OCI-LY7 (cell line): ENCODE measurements at regions not wholly inside any gene's neighbourhood (a gene's known extent, or its start where the extent isn't known, plus 50 kb on each side); places are given as distances from the start of the nearest gene placed in this dataset.

Source experiments
- EZH2phosphoT487 ChIP-seq: fragments of 200-600 bp; sonication (generic); IDR thresholded peaks from 2 replicates; pipeline ENCODE4 v1.6.1; 2018; ENCODE audit warnings: low read depth, borderline replicate concordance, mild to moderate bottlenecking, mixed run types, antibody characterized with exemption, low read length, moderate library complexity, mixed read lengths
- TF ChIP-seq, protein P1 (sequence below): fragments of 200-600 bp; sonication (generic); conservative IDR thresholded peaks from 2 replicates; pipeline ENCODE4 v1.5.1; 2014; ENCODE audit warnings: mild to moderate bottlenecking, antibody characterized with exemption, low read length, moderate library complexity, mixed read lengths

DNA sequence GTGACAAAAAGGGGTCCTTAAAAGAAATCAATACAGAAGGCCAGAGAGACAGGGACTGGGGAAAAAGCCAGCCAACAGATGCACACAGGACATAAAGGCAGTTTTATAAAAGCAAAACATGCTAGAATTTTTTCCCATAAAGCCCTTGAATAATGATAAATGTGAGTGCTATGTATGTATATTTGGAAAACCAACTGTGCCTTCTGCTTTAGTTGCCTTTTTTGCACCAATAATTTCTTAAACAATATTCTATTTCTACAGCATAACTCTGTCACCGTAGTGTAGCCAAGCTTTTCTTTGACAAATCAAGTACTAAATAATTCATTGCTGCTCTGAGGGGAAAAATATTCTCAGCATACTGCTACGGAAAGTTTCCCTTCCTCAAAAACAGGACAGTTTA is 730.6 kb upstream of the NRSN1 start:
- TF ChIP-seq, protein P1, sequence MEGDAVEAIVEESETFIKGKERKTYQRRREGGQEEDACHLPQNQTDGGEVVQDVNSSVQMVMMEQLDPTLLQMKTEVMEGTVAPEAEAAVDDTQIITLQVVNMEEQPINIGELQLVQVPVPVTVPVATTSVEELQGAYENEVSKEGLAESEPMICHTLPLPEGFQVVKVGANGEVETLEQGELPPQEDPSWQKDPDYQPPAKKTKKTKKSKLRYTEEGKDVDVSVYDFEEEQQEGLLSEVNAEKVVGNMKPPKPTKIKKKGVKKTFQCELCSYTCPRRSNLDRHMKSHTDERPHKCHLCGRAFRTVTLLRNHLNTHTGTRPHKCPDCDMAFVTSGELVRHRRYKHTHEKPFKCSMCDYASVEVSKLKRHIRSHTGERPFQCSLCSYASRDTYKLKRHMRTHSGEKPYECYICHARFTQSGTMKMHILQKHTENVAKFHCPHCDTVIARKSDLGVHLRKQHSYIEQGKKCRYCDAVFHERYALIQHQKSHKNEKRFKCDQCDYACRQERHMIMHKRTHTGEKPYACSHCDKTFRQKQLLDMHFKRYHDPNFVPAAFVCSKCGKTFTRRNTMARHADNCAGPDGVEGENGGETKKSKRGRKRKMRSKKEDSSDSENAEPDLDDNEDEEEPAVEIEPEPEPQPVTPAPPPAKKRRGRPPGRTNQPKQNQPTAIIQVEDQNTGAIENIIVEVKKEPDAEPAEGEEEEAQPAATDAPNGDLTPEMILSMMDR, result no peak
- no peak for TF ChIP-seq EZH2phosphoT487
